GM12892 (cell line): ENCODE measurements at regions not wholly inside any gene's neighbourhood (a gene's known extent, or its start where the extent isn't known, plus 50 kb on each side); places are given as distances from the start of the nearest gene placed in this dataset.

Source experiments
- POLR2A ChIP-seq: IDR thresholded peaks from 2 replicates; pipeline ENCODE4 v1.6.1; 2011; ENCODE audit warnings: low read depth, low read length, control low read depth
- POLR2AphosphoS5 ChIP-seq: IDR thresholded peaks from 2 replicates; pipeline ENCODE4 v1.6.1; 2011; ENCODE audit warnings: low read depth, low read length, control low read depth

DNA sequence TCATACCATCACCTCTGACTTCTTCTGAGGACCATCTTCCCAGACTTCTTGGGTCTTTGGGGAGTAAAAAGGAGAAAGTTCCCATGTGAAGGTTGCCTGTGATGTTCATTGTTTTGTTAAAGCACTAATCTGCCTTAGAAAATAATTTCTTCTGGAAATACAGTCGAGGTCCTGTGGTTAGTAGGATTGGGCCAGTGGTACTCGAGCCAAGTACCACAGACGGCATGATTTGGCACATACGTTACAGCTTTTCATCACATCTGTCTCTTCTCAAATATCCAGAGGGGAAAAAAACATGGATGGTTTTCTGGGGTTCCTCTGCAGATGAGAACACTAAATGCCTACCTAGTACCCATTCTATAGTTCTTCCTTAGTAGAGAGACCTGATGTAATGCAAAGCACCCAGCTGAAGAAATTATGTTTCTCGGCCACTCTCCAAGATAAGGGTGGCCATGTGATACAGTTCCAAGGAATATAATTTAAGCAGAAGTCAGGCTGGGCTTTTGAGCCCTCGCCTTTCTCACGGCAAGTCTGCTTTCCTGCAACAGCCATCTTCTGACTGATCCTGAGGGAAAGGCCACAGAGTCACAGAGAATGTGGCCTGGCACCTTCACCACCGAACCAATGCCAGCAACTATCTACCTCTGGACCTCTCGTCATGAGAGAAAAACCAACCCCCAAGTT is 161.0 kb downstream of the RNF152 start:
- no peak for TF ChIP-seq POLR2AphosphoS5
- no peak for TF ChIP-seq POLR2A
